ENCODE measurements at regions not wholly inside any gene's neighbourhood (a gene's known extent, or its start where the extent isn't known, plus 50 kb on each side); places are given as distances from the start of the nearest gene placed in this dataset.

DNA sequence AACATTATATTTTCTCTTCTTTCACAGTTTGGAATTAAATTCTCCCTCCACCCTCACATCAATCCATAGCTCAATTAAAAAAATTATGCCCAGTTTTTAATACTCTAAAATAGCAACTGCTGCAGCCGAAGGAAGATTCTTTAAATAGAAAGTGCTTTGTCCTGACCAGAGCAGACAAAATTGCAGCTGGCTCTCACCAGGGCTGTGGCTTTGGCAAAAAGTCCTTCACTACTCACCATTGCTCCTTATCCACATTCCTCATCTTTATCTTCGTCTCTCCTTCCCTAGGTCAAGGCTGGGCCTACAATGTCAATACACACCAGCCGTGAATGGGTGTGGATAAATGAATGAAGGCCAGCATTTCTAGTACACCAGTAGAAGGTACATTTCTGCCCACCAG lies 107.9 kb upstream of the VGLL2 start:
- no peak for DNase-seq
- WGBS (ENCODE audit: insufficient coverage), result 100% methylated on average over 1 of the region's 3 CpGs
- intact Hi-C loops (cut with micrococcal nuclease), result no loop called here

GRCh38 chr6:117165911-117166499 lies 99.4 kb upstream of the VGLL2 start:
- Histone ChIP-seq H3K36me3 (replicated peaks in 1 of 2; ENCODE audit: control extremely low read depth in 1 of 2, control insufficient read depth in 1 of 2, extremely low read depth in 1 of 2, insufficient read depth in 2 of 2, low read length in 1 of 2) (no peaks in the 10 kb centered on the region), H2AFZ (ENCODE audit: insufficient read depth, low read depth, low read length, poor library complexity, severe bottlenecking) (no peak overlapping the region), H3K9me3 (ENCODE audit: control extremely low read depth in 1 of 3, control insufficient read depth in 2 of 3, insufficient read depth in 1 of 3, low read length in 2 of 3) (peaks cover 0 to 2% (median 0%) of the 10 kb centered on the region in 3 donors), H3K4me3 (ENCODE audit: control extremely low read depth in 1 of 5, extremely low read depth in 1 of 5, insufficient read depth in 1 of 5, low read depth in 2 of 5, low read length in 4 of 5) (no peak overlapping the region), H4K20me1 (ENCODE audit: control insufficient read depth, insufficient read depth, low read length, poor library complexity, severe bottlenecking) (no peaks in the 10 kb centered on the region), H3K79me2 (ENCODE audit: control insufficient read depth, insufficient read depth, low read length) (no peaks in the 10 kb centered on the region), H3K9ac (ENCODE audit: low read length) (no peak overlapping the region), H3K4me1 (ENCODE audit: control insufficient read depth in 2 of 2, insufficient read depth in 2 of 2, low read length in 2 of 2) (no peaks in the 10 kb centered on the region), H3K4me2 (replicated peaks; ENCODE audit: low read depth, low read length, poor library complexity, severe bottlenecking) (no peak overlapping the region), H3K27ac (ENCODE audit: low read length in 2 of 2) (no peak overlapping the region), H3K27me3 (replicated peaks in 1 of 4; ENCODE audit: control extremely low read depth in 1 of 4, control insufficient read depth in 3 of 4, insufficient read depth in 4 of 4, low read length in 3 of 4) (no peaks in the 10 kb centered on the region)
- CTCF ChIA-PET, result no interaction called here
- Mint-ChIP-seq H3K4me3 (no peak overlapping the region), H3K27ac (no peak overlapping the region), H3K27me3 (no peaks in the 10 kb centered on the region), H3K9me3 (ENCODE audit: insufficient read depth) (no peaks in the 10 kb centered on the region), H3K4me1 (no peaks in the 10 kb centered on the region)
- ATAC-seq (ENCODE audit: low read depth) (no peak), DNase-seq (no peak)
- TF ChIP-seq CTCF (IDR thresholded peaks at IDR 0.05) (no peak), EZH2 (IDR thresholded peaks at IDR 0.05; ENCODE audit: borderline replicate concordance, insufficient read depth, low read depth, low read length, poor library complexity, severe bottlenecking) (no peak)
- intact Hi-C loops (cut with micrococcal nuclease), result no loop called here
- POLR2A ChIA-PET, result no interaction called here
- 100% methylated on average over 1 of the region's 2 CpGs for WGBS (ENCODE audit: insufficient coverage)

More for the DNA sequence above, 107.9 kb upstream of the VGLL2 start:
- H3K9me3 ChIP-seq (ENCODE audit: control extremely low read depth in 1 of 3, control insufficient read depth in 2 of 3, insufficient read depth in 1 of 3, low read length in 2 of 3), result peaks cover 0 to 3% (median 0%) of the 10 kb centered on the region in 3 donors
- no peaks in the 10 kb centered on the region for H3K27me3 Mint-ChIP-seq
- H3K36me3 ChIP-seq (replicated peaks in 1 of 2; ENCODE audit: control extremely low read depth in 1 of 2, control insufficient read depth in 1 of 2, extremely low read depth in 1 of 2, insufficient read depth in 2 of 2, low read length in 1 of 2), result no peaks in the 10 kb centered on the region
- no peaks in the 10 kb centered on the region for H3K27me3 ChIP-seq (replicated peaks in 1 of 4; ENCODE audit: control extremely low read depth in 1 of 4, control insufficient read depth in 3 of 4, insufficient read depth in 4 of 4, low read length in 3 of 4)
- no peak overlapping the region for H3K27ac ChIP-seq (ENCODE audit: low read length in 2 of 2)
- no peaks in the 10 kb centered on the region for H3K4me1 Mint-ChIP-seq
- no peaks in the 10 kb centered on the region for H3K79me2 ChIP-seq (ENCODE audit: control insufficient read depth, insufficient read depth, low read length)
- no peak overlapping the region for H3K9ac ChIP-seq (ENCODE audit: low read length)
- ATAC-seq (ENCODE audit: low read depth), result no peak
- no peak overlapping the region for H3K4me2 ChIP-seq (replicated peaks; ENCODE audit: low read depth, low read length, poor library complexity, severe bottlenecking)
- no peak overlapping the region for H3K4me3 ChIP-seq (ENCODE audit: control extremely low read depth in 1 of 5, extremely low read depth in 1 of 5, insufficient read depth in 1 of 5, low read depth in 2 of 5, low read length in 4 of 5)
- H2AFZ ChIP-seq (ENCODE audit: insufficient read depth, low read depth, low read length, poor library complexity, severe bottlenecking), result no peak overlapping the region
- CTCF ChIA-PET, result interaction anchor here (1.0 kb wide), 1 partner anchor 12 kb away, joined by 4 read pairs; no protein-coding TSS in a partner anchor
- no peak overlapping the region for H3K27ac Mint-ChIP-seq
- POLR2A ChIA-PET, result no interaction called here
- TF ChIP-seq CTCF (IDR thresholded peaks at IDR 0.05) (no peak), EZH2 (IDR thresholded peaks at IDR 0.05; ENCODE audit: borderline replicate concordance, insufficient read depth, low read depth, low read length, poor library complexity, severe bottlenecking) (no peak)
- H3K4me3 Mint-ChIP-seq, result no peak overlapping the region
- H3K4me1 ChIP-seq (ENCODE audit: control insufficient read depth in 2 of 2, insufficient read depth in 2 of 2, low read length in 2 of 2), result no peaks in the 10 kb centered on the region
- H4K20me1 ChIP-seq (ENCODE audit: control insufficient read depth, insufficient read depth, low read length, poor library complexity, severe bottlenecking), result no peaks in the 10 kb centered on the region
- no peaks in the 10 kb centered on the region for H3K9me3 Mint-ChIP-seq (ENCODE audit: insufficient read depth)

All from B cell (primary cell).